Right lobe of liver (tissue), 6 donors: ENCODE measurements at regions not wholly inside any gene's neighbourhood (a gene's known extent, or its start where the extent isn't known, plus 50 kb on each side); places are given as distances from the start of the nearest gene placed in this dataset.

Experiments
- ATAC-seq, 4 donors: fragments of 200-7000 bp; cut with Tn5 transposase; one replicate each; pipeline ENCODE4 v1.9.1; 2020; ENCODE audit warnings: mild to moderate bottlenecking in 4 of 4, moderate library complexity in 4 of 4
- DNase-seq, 3 donors: peaks; one replicate each; pipeline ENCODE4 v3.0.0-alpha.2; 2020
- H3K27ac ChIP-seq, 3 donors: fragments of 200-600 bp; one replicate each; pipeline ENCODE4 v1.8.0; 2022
- H3K27me3 ChIP-seq, 2 donors: fragments of 200-600 bp; one replicate each; pipeline ENCODE4 v1.8.0; 2022
- H3K36me3 ChIP-seq, 4 donors: fragments of 200-600 bp; sonication (generic) in 1 of 4; one replicate each; pipeline versions ENCODE4 v1.5.1 to v1.8.0; 2017 to 2022; ENCODE audit warnings: control low read depth in 1 of 4
- H3K4me1 ChIP-seq, 4 donors: fragments of 200-600 bp; sonication (generic) in 1 of 4; one replicate each; pipeline versions ENCODE4 v1.5.1 to v1.8.0; 2017 to 2022; ENCODE audit warnings: control low read depth in 1 of 4
- H3K4me3 ChIP-seq, 3 donors: fragments of 200-600 bp; one replicate each; pipeline ENCODE4 v1.8.0; 2022
- H3K9me3 ChIP-seq, 4 donors: fragments of 200-600 bp; sonication (generic) in 1 of 4; one replicate each; pipeline versions ENCODE4 v1.5.1 to v1.8.0; 2017 to 2022; ENCODE audit warnings: control low read depth in 1 of 4
- POLR2A ChIP-seq: fragments of 450-650 bp; IDR thresholded peaks from one replicate; pipeline ENCODE4 v1.6.1; 2017; ENCODE audit warnings: antibody characterized with exemption, mild to moderate bottlenecking
- whole genome bisulfite sequencing: methylation state at CpG from one replicate; pipeline ENCODE4 v1.1.6; 2018; ENCODE audit warnings: low coverage, low lambda C conversion rate; ENCODE audit not compliant: insufficient coverage; ENCODE audit errors: missing lambda C conversion rate; 5-methylcytosine and 5-hydroxymethylcytosine counted together
- intact Hi-C, 2 donors: fragments of 100-400 bp; cut with DNase I; formaldehyde crosslinking; loops; one replicate each; pipeline versions ENCODE4 v1.11.2 to v1.14.1; 2022
- TF ChIP-seq, protein P1 (sequence below), 4 donors: fragments of 200-600 bp in 3 of 4; fragments of 450-650 bp in 1 of 4; IDR thresholded peaks; one replicate each; pipeline versions ENCODE4 v1.5.1 to v1.8.0; 2016 to 2022; ENCODE audit warnings: antibody characterized with exemption in 4 of 4, mild to moderate bottlenecking in 2 of 4
- donor health status: DM: no; HTN: yes; CAD: no.
- donor health status: DM: no; HTN: no; CAD: no.
- donor health status: DM: no; HTN: no; CAD: no.
- donor health status: DM: no; HTN: yes; CAD: no.
- donor health status: DM: no; HTN: yes; CAD: no.

DNA sequence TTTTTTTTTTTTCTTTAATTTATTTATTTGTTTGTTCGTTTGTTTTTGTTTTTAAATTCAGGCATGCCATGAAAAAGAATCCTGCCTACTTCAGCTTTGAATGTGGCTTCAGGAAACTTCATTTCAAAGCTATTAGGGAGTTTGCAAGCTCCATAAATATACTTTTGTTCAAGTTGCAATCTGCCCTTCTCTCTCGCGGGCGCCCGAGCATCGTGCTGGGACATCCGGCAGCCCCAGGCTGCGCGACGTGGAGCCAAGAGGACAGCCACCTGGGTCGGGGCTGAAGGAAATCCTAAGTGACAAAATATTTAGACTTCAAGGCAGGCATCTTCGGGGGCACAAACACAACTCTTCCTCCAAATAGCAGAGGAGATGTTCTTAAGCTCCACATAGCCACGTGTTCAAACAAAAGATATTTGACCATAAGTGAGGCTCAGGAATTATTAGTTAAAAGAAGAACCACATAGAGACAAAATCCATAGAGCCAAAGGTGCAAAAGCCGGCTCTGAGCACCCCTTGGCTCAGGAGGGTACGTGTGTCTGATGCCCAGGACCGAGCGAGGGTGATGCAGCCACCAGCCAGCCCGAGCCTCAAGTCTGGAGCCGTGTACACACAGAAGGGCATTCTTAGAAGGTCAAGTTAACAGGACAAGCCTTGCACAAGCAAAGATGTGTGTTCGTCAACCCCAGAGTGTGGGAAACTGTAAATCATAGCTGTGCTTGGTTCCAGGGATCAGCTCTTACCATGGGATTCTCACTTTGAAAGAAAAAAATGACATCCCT, 256.5 kb upstream of the SALL3 start:
- peak in 2 of 3 donors; percentile 7 to 34 for DNase-seq
- no peak for TF ChIP-seq POLR2A
- TF ChIP-seq, protein P1, sequence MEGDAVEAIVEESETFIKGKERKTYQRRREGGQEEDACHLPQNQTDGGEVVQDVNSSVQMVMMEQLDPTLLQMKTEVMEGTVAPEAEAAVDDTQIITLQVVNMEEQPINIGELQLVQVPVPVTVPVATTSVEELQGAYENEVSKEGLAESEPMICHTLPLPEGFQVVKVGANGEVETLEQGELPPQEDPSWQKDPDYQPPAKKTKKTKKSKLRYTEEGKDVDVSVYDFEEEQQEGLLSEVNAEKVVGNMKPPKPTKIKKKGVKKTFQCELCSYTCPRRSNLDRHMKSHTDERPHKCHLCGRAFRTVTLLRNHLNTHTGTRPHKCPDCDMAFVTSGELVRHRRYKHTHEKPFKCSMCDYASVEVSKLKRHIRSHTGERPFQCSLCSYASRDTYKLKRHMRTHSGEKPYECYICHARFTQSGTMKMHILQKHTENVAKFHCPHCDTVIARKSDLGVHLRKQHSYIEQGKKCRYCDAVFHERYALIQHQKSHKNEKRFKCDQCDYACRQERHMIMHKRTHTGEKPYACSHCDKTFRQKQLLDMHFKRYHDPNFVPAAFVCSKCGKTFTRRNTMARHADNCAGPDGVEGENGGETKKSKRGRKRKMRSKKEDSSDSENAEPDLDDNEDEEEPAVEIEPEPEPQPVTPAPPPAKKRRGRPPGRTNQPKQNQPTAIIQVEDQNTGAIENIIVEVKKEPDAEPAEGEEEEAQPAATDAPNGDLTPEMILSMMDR (IDR thresholded peaks at IDR 0.05), result no peak
- 43% methylated on average over 15 of the region's 20 CpGs for WGBS

DNA sequence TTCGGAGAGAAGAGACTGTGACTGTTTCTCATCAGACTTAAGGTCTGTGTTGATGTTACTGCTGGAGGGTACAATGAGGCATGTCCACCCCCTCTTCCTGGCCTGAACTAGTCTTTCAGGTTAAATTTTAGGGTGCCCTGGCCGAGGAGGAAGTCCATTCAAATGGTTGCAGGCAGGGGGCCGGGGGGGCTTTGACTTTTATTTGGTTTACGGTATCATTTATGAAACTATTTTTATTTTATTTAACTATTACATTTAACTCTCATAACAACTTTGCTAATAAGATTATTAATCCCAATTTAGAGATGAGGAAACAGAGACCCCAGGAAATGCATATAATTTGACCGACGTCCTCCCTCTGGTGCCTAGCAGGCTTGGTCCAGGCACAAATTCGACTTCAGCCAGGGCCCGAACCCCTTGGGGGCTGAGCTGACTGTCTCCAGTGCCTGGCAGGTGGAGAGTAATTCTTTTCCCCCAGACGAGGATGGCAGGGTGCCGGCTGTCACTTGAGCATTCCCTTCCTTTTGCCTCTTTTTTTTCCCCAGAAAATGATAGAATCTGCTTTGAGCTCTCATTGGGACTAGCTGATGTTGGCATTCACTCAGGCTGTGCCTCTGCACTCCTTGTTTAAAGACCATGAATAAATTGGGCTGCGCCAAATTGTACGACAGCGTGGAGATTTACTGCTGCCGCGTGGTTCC, 255.3 kb upstream of the SALL3 start:
- Histone ChIP-seq H3K27me3 (no peaks in the 10 kb centered on the region), H3K36me3 (no peaks in the 10 kb centered on the region), H3K4me3 (no peak overlapping the region), H3K9me3 (no peaks in the 10 kb centered on the region), H3K4me1 (no peaks in the 10 kb centered on the region), H3K27ac (no peak overlapping the region)
- intact Hi-C loops, result no loop called here
- WGBS, result 63% methylated on average over 12 of the region's 15 CpGs
- ATAC-seq (no peak), DNase-seq (peak in 1 of 3 donors; percentile 8)
- TF ChIP-seq, protein P1 (IDR thresholded peaks at IDR 0.05), result no peak
- TF ChIP-seq POLR2A, result no peak

More for the DNA sequence above, 256.5 kb upstream of the SALL3 start:
- no peak overlapping the region for H3K4me3 ChIP-seq
- H3K27me3 ChIP-seq, result no peaks in the 10 kb centered on the region
- H3K4me1 ChIP-seq, result no peaks in the 10 kb centered on the region
- H3K27ac ChIP-seq, result no peak overlapping the region
- H3K9me3 ChIP-seq, result no peaks in the 10 kb centered on the region
- intact Hi-C loops, result no loop called here
- H3K36me3 ChIP-seq, result no peaks in the 10 kb centered on the region
- ATAC-seq, result no peak

DNA sequence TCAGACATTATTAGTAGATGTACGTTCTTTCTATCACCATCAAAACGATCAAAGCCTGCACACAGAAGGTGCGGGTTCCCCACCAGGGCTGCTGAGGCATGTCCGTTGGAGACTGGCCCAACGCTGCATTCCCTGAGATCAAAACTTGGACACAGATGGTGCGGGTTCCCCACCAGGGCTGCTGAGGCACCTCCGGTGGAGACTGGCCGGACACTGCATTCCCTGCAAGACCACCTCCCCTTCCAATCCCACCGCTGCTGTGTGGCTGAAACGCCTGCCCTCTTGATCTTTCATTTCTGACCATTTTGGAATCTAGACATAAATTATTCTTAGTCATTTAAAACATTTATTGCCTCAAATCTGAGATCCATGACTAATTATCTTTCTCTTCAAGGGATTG, 254.2 kb upstream of the SALL3 start:
- H3K27ac ChIP-seq, result no peak overlapping the region
- H3K9me3 ChIP-seq, result no peaks in the 10 kb centered on the region
- no peaks in the 10 kb centered on the region for H3K4me1 ChIP-seq
- intact Hi-C loops, result no loop called here
- no peaks in the 10 kb centered on the region for H3K36me3 ChIP-seq
- 53% methylated on average over 6 of the region's 10 CpGs for WGBS
- no peak overlapping the region for H3K4me3 ChIP-seq
- H3K27me3 ChIP-seq, result no peaks in the 10 kb centered on the region
- TF ChIP-seq, protein P1 (IDR thresholded peaks at IDR 0.05), result no peak
- TF ChIP-seq POLR2A, result no peak
- DNase-seq, result peak in 2 of 3 donors; percentile 8 to 12
- no peak for ATAC-seq

DNA sequence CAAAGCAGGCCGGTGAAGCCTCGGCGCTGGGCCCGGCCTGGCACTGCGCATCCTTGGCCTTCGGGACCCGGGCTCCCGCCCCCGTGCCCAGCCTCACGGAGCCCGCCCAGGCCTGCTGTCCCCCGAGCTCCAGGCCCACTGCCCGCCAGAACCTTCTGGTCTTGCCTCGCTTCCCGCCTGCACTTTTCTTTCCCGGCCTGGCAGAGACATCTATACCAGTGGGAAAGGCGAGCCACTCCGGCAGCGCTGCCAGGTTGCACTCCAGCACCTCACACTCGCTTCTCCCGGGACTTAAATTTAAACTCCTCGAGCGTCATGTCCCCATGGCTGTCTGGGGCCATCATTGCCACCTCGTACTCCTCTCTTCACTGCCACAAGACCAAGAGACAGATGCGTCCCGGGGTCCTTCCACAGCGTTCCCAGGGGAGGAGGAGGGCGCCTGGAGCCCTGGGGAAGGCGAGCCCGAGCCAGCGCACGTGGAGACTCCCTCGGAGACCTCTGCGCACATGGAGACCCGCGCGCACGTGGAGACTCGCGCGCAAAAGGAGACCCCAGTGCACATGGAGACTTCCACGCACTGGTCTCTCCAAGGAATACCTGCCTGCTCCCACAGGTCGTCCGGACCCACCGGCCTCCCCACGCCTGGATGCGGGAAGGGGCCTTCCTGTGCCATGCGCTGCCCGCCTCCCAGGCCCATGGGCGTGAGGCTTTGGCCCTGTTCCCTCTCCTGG, 253.1 kb upstream of the SALL3 start:
- ATAC-seq, result no peak
- H3K27me3 ChIP-seq, result no peaks in the 10 kb centered on the region
- 82% methylated on average over 16 of the region's 50 CpGs for WGBS

More for the DNA sequence above, 253.1 kb upstream of the SALL3 start:
- Histone ChIP-seq H3K9me3 (no peaks in the 10 kb centered on the region), H3K4me1 (no peaks in the 10 kb centered on the region), H3K27ac (no peak overlapping the region), H3K36me3 (no peaks in the 10 kb centered on the region), H3K4me3 (no peak overlapping the region)
- DNase-seq, result peak in 2 of 3 donors; percentile 28 to 37
- no peak for TF ChIP-seq POLR2A
- TF ChIP-seq, protein P1 (IDR thresholded peaks at IDR 0.05), result no peak
- intact Hi-C loops, result no loop called here
